Right cardiac atrium (tissue), 5 donors: ENCODE measurements at regions not wholly inside any gene's neighbourhood (a gene's known extent, or its start where the extent isn't known, plus 50 kb on each side); places are given as distances from the start of the nearest gene placed in this dataset.

Experiments
- ATAC-seq, 2 donors: fragments of 200-7000 bp; cut with Tn5 transposase; one replicate each; pipeline versions ENCODE4 v1.8.0 to v1.9.1; 2020; ENCODE audit warnings: moderate library complexity in 2 of 2, mild to moderate bottlenecking in 1 of 2
- DNase-seq, 3 donors: peaks; one replicate each; pipeline ENCODE4 v3.0.0-alpha.2; 2020
- H3K27ac ChIP-seq: one replicate; pipeline ENCODE4 v1.5.1; 2013; ENCODE audit warnings: mild to moderate bottlenecking, low read length, control low read depth, moderate library complexity
- H3K27me3 ChIP-seq: one replicate; pipeline ENCODE4 v1.6.1; 2013; ENCODE audit not compliant: control insufficient read depth, insufficient read depth
- H3K4me1 ChIP-seq: one replicate; pipeline ENCODE4 v1.6.1; 2013; ENCODE audit warnings: low read length; ENCODE audit not compliant: control insufficient read depth, insufficient read depth
- H3K4me3 ChIP-seq: one replicate; pipeline ENCODE4 v1.5.1; 2013; ENCODE audit warnings: low read length, control low read depth
- H3K9me3 ChIP-seq: one replicate; pipeline ENCODE4 v1.6.1; 2013; ENCODE audit warnings: low read length; ENCODE audit not compliant: control insufficient read depth
- WGBS: extraction: QIAGEN DNeasy Blood & Tissue Kit; methylation state at CpG from one replicate; pipeline ENCODE4 v1.1.7; 2013; 5-methylcytosine and 5-hydroxymethylcytosine counted together
- intact Hi-C, 4 donors: fragments of 100-400 bp; cut with DNase I; formaldehyde crosslinking; loops; one replicate each; pipeline versions ENCODE4 v1.11.0 to v1.14.0; 2022 to 2023
- donor health status: healthy with polysubstance abuse.
- donor health status: DM: no; HTN: yes; CAD: no.
- donor health status: DM: no; HTN: no; CAD: no.
- donor health status: DM: no; HTN: yes; CAD: no; lungs with severe emphysema.
- donor health status: DM: yes; HTN: yes; CAD: no.

- no peaks in the 10 kb centered on the region for H3K27me3 ChIP-seq
- 92% methylated on average over 1 of the region's 1 CpG for WGBS
- H3K4me3 ChIP-seq, result no peak overlapping the region
- ATAC-seq (no peak), DNase-seq (no peak)
- no peaks in the 10 kb centered on the region for H3K9me3 ChIP-seq
- no peaks in the 10 kb centered on the region for H3K4me1 ChIP-seq
- intact Hi-C loops, result no loop called here
- H3K27ac ChIP-seq, result no peak overlapping the region
Observed at GRCh38 chr12:27907766-27908165, 64.8 kb downstream of the PTHLH start.

GRCh38 chr12:27906658-27907473 is 65.7 kb downstream of the PTHLH start:
- 95% methylated on average over 3 of the region's 3 CpGs for WGBS
- H3K27me3 ChIP-seq, result no peaks in the 10 kb centered on the region
- ATAC-seq, result no peak
- no peaks in the 10 kb centered on the region for H3K9me3 ChIP-seq
- H3K4me1 ChIP-seq, result no peaks in the 10 kb centered on the region
- intact Hi-C loops, result no loop called here
- H3K4me3 ChIP-seq, result no peak overlapping the region
- no peak for DNase-seq
- no peak overlapping the region for H3K27ac ChIP-seq

- Histone ChIP-seq H3K9me3 (no peaks in the 10 kb centered on the region), H3K27me3 (no peaks in the 10 kb centered on the region), H3K27ac (no peak overlapping the region), H3K4me1 (no peaks in the 10 kb centered on the region), H3K4me3 (no peak overlapping the region)
- DNase-seq (no peak), ATAC-seq (no peak)
- intact Hi-C loops, result no loop called here
- 80% methylated on average over 3 of the region's 3 CpGs for WGBS
Observed at GRCh38 chr12:27906127-27906500, 66.4 kb downstream of the PTHLH start.

GRCh38 chr12:27905285-27906126 is 67.0 kb downstream of the PTHLH start:
- Histone ChIP-seq H3K9me3 (no peaks in the 10 kb centered on the region), H3K4me3 (no peak overlapping the region), H3K27me3 (no peaks in the 10 kb centered on the region), H3K4me1 (no peaks in the 10 kb centered on the region), H3K27ac (no peak overlapping the region)
- WGBS, result 84% methylated on average over 6 of the region's 6 CpGs
- DNase-seq, result no peak
- intact Hi-C loops, result no loop called here
- no peak for ATAC-seq

- Histone ChIP-seq H3K27me3 (no peaks in the 10 kb centered on the region), H3K4me3 (no peak overlapping the region), H3K4me1 (no peaks in the 10 kb centered on the region), H3K9me3 (no peaks in the 10 kb centered on the region), H3K27ac (no peak overlapping the region)
- WGBS, result 53% methylated on average over 3 of the region's 3 CpGs
- DNase-seq, result no peak
- no peak for ATAC-seq
- intact Hi-C loops, result no loop called here
Observed at GRCh38 chr12:27902651-27903050, 69.9 kb downstream of the PTHLH start.

GRCh38 chr12:27901959-27902358 is 70.6 kb downstream of the PTHLH start:
- DNase-seq (no peak), ATAC-seq (no peak)
- Histone ChIP-seq H3K27ac (no peak overlapping the region), H3K4me1 (no peaks in the 10 kb centered on the region), H3K27me3 (no peaks in the 10 kb centered on the region), H3K9me3 (no peaks in the 10 kb centered on the region), H3K4me3 (no peak overlapping the region)
- intact Hi-C loops, result no loop called here
- WGBS, result 12% methylated on average over 3 of the region's 3 CpGs

- peak in 1 of 2 donors; percentile 32 for ATAC-seq
- H3K27ac ChIP-seq, result no peak overlapping the region
Observed at GRCh38 chr12:27900920-27901879, 71.3 kb downstream of the PTHLH start.

GRCh38 chr12:27899151-27899661 is 73.3 kb downstream of the PTHLH start:
- Histone ChIP-seq H3K27ac (no peak overlapping the region), H3K4me1 (no peaks in the 10 kb centered on the region), H3K9me3 (no peaks in the 10 kb centered on the region), H3K27me3 (no peaks in the 10 kb centered on the region), H3K4me3 (no peak overlapping the region)
- intact Hi-C loops, result no loop called here
- no peak for ATAC-seq
- no peak for DNase-seq
- WGBS, result 65% methylated on average over 7 of the region's 7 CpGs

More at GRCh38 chr12:27900920-27901879, 71.3 kb downstream of the PTHLH start:
- intact Hi-C loops, result no loop called here
- Histone ChIP-seq H3K27me3 (no peaks in the 10 kb centered on the region), H3K4me1 (no peaks in the 10 kb centered on the region), H3K9me3 (no peaks in the 10 kb centered on the region), H3K4me3 (no peak overlapping the region)
- DNase-seq, result no peak
- 74% methylated on average over 8 of the region's 8 CpGs for WGBS

- no peak for ATAC-seq
- DNase-seq, result no peak
- H3K4me3 ChIP-seq, result no peak overlapping the region
- 78% methylated on average over 3 of the region's 3 CpGs for WGBS
- H3K27ac ChIP-seq, result no peak overlapping the region
- H3K4me1 ChIP-seq, result no peaks in the 10 kb centered on the region
- H3K27me3 ChIP-seq, result no peaks in the 10 kb centered on the region
- intact Hi-C loops, result no loop called here
- no peaks in the 10 kb centered on the region for H3K9me3 ChIP-seq
Observed at GRCh38 chr12:27898022-27898421, 74.5 kb downstream of the PTHLH start.

GRCh38 chr12:27896419-27896990 is 76.0 kb downstream of the PTHLH start:
- Histone ChIP-seq H3K27me3 (no peaks in the 10 kb centered on the region), H3K4me1 (no peaks in the 10 kb centered on the region), H3K9me3 (no peaks in the 10 kb centered on the region), H3K4me3 (no peak overlapping the region), H3K27ac (no peak overlapping the region)
- intact Hi-C loops, result no loop called here
- ATAC-seq (no peak), DNase-seq (no peak)
- WGBS, result 79% methylated on average over 3 of the region's 3 CpGs
